ENCODE measurements at regions not wholly inside any gene's neighbourhood (a gene's known extent, or its start where the extent isn't known, plus 50 kb on each side); places are given as distances from the start of the nearest gene placed in this dataset.

DNA sequence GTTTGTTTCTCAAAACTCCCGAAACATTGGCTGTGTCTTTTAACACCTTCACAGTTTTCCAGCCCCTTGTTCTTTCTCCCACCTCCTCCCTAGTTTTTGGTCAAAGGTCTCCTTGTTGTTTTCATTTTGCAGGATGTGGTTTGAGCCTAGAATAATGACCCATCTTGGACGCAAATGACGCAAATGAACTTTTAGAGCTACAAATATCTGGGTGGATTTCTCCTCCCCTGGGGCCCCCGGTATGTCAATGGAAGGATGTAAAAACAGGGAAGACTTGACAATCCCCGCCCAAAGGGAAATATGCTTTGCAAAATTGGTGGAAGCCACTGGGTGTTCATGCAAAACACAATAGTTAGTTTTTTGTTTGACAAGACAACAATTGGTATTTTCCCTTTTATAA is 236.0 kb upstream of the IRX3 start:
- no peak overlapping the region for H3K4me3 ChIP-seq
- H3K27ac ChIP-seq (replicated peaks in 1 of 4): no peak overlapping the region
- no peak for DNase-seq (ENCODE audit: extremely low spot score)
- H3K27me3 ChIP-seq: no peaks in the 10 kb centered on the region
- intact Hi-C loops (cut with DNase I): no loop called here
- peaks cover 0 to 33% (median 25%) of the 10 kb centered on the region in 4 donors for H3K9me3 ChIP-seq
- peaks cover 0 to 3% (median 0%) of the 10 kb centered on the region in 4 donors for H3K4me1 ChIP-seq
- H3K36me3 ChIP-seq: no peaks in the 10 kb centered on the region
- TF ChIP-seq POLR2AphosphoS5 (IDR thresholded peaks at IDR 0.05) (no peak), POLR2A (IDR thresholded peaks at IDR 0.05; ENCODE audit: low read depth) (no peak), EP300 (IDR thresholded peaks at IDR 0.05) (no peak)
- TF ChIP-seq, protein P1, sequence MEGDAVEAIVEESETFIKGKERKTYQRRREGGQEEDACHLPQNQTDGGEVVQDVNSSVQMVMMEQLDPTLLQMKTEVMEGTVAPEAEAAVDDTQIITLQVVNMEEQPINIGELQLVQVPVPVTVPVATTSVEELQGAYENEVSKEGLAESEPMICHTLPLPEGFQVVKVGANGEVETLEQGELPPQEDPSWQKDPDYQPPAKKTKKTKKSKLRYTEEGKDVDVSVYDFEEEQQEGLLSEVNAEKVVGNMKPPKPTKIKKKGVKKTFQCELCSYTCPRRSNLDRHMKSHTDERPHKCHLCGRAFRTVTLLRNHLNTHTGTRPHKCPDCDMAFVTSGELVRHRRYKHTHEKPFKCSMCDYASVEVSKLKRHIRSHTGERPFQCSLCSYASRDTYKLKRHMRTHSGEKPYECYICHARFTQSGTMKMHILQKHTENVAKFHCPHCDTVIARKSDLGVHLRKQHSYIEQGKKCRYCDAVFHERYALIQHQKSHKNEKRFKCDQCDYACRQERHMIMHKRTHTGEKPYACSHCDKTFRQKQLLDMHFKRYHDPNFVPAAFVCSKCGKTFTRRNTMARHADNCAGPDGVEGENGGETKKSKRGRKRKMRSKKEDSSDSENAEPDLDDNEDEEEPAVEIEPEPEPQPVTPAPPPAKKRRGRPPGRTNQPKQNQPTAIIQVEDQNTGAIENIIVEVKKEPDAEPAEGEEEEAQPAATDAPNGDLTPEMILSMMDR (IDR thresholded peaks at IDR 0.05): no peak
- 47% methylated on average over 5 of the region's 5 CpGs for WGBS

DNA sequence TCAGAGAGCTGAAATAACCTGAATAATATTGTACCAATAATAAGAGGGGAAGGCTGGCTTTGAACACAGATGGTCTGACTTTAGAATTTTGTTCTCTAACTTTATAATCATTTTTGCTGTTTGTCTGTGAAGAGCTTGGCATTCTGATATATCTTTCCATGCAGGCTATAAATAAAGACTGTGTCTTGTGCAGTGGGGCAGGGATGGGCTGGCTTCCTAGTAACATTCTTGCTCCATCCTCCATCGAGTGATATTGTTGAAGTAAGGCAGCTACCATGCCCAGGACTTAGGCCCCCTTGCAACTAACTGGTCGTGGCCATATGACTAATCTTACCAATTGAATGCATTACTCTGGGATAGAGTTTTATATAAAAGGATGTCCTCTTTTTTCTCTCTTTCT is 234.7 kb upstream of the IRX3 start:
- Histone ChIP-seq H3K4me3 (no peak overlapping the region), H3K9me3 (peaks cover 0 to 25% (median 14%) of the 10 kb centered on the region in 4 donors), H3K36me3 (no peaks in the 10 kb centered on the region), H3K4me1 (peaks cover 0 to 3% (median 0%) of the 10 kb centered on the region in 4 donors), H3K27me3 (no peaks in the 10 kb centered on the region), H3K27ac (replicated peaks in 1 of 4) (no peak overlapping the region)
- TF ChIP-seq EP300 (IDR thresholded peaks at IDR 0.05) (no peak), POLR2AphosphoS5 (IDR thresholded peaks at IDR 0.05) (no peak), POLR2A (IDR thresholded peaks at IDR 0.05; ENCODE audit: low read depth) (no peak)
- TF ChIP-seq, protein P1 (IDR thresholded peaks at IDR 0.05): no peak
- no peak for DNase-seq (ENCODE audit: extremely low spot score)
- intact Hi-C loops (cut with DNase I): no loop called here
- 71% methylated on average over 2 of the region's 2 CpGs for WGBS

DNA sequence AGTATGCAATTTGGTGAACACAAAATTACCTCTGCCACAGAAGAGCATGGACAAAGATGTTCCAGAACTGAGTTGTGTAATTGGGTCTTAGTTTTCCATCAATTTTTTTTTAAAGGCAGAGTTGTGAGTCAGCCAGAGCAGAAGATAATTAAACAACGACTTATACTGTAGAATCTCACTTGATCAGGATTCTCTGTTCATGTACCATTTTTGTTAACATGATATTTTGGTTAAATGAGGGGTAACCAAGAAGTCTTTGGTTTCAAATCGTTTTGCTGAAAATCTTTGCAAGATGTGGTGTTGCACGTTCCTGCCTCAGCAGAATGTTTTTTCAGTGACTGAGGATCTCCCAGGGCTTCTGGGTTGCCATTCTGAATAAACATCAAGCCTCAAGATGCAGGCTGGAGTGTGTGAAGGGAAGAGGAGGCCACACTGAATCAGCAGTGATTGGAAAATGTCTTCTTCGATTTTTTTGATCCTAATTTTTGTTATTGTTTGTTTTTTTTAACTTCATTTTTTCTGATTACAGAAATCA is 232.6 kb upstream of the IRX3 start:
- intact Hi-C loops (cut with DNase I): no loop called here
- H3K27ac ChIP-seq (replicated peaks in 1 of 4): no peak overlapping the region
- H3K36me3 ChIP-seq: no peaks in the 10 kb centered on the region
- TF ChIP-seq EP300 (IDR thresholded peaks at IDR 0.05): no peak
- TF ChIP-seq, protein P1 (IDR thresholded peaks at IDR 0.05): no peak
- TF ChIP-seq POLR2A (IDR thresholded peaks at IDR 0.05; ENCODE audit: low read depth): no peak
- no peak for TF ChIP-seq POLR2AphosphoS5 (IDR thresholded peaks at IDR 0.05)
- no peaks in the 10 kb centered on the region for H3K27me3 ChIP-seq
- no peak overlapping the region for H3K4me3 ChIP-seq
- H3K4me1 ChIP-seq: peaks cover 0 to 3% (median 0%) of the 10 kb centered on the region in 4 donors
- 54% methylated on average over 4 of the region's 4 CpGs for WGBS
- no peak for DNase-seq (ENCODE audit: extremely low spot score)
- H3K9me3 ChIP-seq: peaks cover 0 to 9% (median 6%) of the 10 kb centered on the region in 4 donors

DNA sequence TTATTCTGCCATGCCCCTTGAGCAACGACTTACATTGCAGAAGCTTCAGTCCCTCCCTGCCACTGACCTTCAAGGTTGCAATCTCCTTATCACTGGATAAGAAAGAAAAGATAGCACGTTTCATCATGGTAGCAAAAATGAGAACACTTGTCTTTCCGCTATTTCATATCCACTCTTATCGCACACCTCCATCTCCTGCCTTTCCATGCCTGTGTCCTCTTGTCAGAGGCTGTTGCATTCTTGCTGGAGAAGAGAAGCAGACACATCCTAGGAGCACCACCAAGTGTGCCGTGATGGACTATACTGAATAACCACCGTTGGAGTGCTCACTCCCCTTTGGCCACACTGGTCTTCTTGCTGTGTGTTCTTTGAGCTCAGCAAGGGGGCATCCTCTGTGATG is 230.6 kb upstream of the IRX3 start:
- Histone ChIP-seq H3K36me3 (no peaks in the 10 kb centered on the region), H3K4me3 (no peak overlapping the region), H3K9me3 (peaks cover 0 to 9% (median 6%) of the 10 kb centered on the region in 4 donors), H3K27me3 (no peaks in the 10 kb centered on the region), H3K27ac (replicated peaks in 1 of 4) (no peak overlapping the region), H3K4me1 (no peaks in the 10 kb centered on the region)
- intact Hi-C loops (cut with DNase I): no loop called here
- TF ChIP-seq POLR2AphosphoS5 (IDR thresholded peaks at IDR 0.05) (no peak), EP300 (IDR thresholded peaks at IDR 0.05) (no peak), POLR2A (IDR thresholded peaks at IDR 0.05; ENCODE audit: low read depth) (no peak)
- TF ChIP-seq, protein P1 (IDR thresholded peaks at IDR 0.05): no peak
- 69% methylated on average over 6 of the region's 6 CpGs for WGBS
- DNase-seq (ENCODE audit: extremely low spot score): no peak

DNA sequence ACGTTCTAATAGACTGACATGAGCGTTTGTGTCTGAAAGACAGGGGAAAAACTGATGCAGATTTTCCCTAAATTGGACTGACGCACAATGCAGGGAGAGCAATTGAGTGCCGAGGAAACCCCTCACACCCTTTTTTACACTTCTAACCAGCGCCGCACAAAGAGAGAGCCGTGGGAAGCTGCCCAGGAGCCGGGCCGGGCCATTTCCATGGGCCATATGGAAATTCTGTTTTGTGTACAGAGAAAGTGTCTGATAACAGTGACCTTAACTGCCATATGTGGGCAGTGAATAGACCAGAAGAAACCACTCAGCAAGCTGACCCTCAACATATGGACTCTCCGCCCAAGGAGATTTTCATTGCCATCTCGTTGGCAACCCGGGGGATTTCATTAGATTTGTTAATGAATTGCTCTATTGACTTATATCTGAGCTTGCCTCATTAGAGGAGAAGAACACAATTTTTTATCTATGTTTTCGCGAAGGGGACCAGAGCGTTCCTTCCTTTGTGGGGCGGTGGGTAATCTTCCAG is 225.9 kb upstream of the IRX3 start:
- Histone ChIP-seq H3K36me3 (no peaks in the 10 kb centered on the region), H3K27ac (replicated peaks in 1 of 4) (no peak overlapping the region), H3K4me1 (peaks cover 0 to 11% (median 7%) of the 10 kb centered on the region in 4 donors), H3K4me3 (no peak overlapping the region), H3K9me3 (no peaks in the 10 kb centered on the region), H3K27me3 (peaks cover 0 to 22% (median 0%) of the 10 kb centered on the region in 4 donors)
- TF ChIP-seq, protein P1 (IDR thresholded peaks at IDR 0.05): no peak
- no peak for TF ChIP-seq EP300 (IDR thresholded peaks at IDR 0.05)
- TF ChIP-seq POLR2AphosphoS5 (IDR thresholded peaks at IDR 0.05): no peak
- WGBS: 95% methylated on average over 16 of the region's 16 CpGs
- intact Hi-C loops (cut with DNase I): no loop called here
- DNase-seq (ENCODE audit: extremely low spot score): no peak
